Cardiac muscle cell (in vitro differentiated cells and primary cell): ENCODE measurements at regions not wholly inside any gene's neighbourhood (a gene's known extent, or its start where the extent isn't known, plus 50 kb on each side); places are given as distances from the start of the nearest gene placed in this dataset.

Source experiments
- DNase-seq, 2 donors: peaks; one replicate each; pipeline versions ENCODE4 v3.0.0 to v3.0.0-alpha.2; 2010 to 2017; ENCODE audit warnings: low read depth in 1 of 2, low spot score in 1 of 2
- H3K27ac ChIP-seq: fragments of 200-600 bp; sonication (generic); 2 replicates; pipeline ENCODE4 v1.5.1; 2016
- H3K27me3 ChIP-seq: fragments of 200-600 bp; sonication (generic); 2 replicates; pipeline ENCODE4 v1.6.0; 2016; ENCODE audit warnings: control low read depth
- H3K36me3 ChIP-seq: fragments of 200-600 bp; sonication (generic); 2 replicates; pipeline ENCODE4 v1.5.1; 2016; ENCODE audit warnings: control low read depth
- H3K4me1 ChIP-seq: fragments of 200-600 bp; sonication (generic); 2 replicates; pipeline ENCODE4 v1.8.1; 2017; ENCODE audit warnings: low read depth, mild to moderate bottlenecking, mixed run types
- H3K4me3 ChIP-seq: fragments of 200-600 bp; sonication (generic); 2 replicates; pipeline ENCODE4 v1.5.1; 2016; ENCODE audit warnings: mild to moderate bottlenecking
- H3K9me3 ChIP-seq: fragments of 200-600 bp; sonication (generic); 2 replicates; pipeline ENCODE4 v1.5.1; 2017; ENCODE audit warnings: low read depth, mild to moderate bottlenecking, control low read depth
- TF ChIP-seq, protein P1 (sequence below): IDR thresholded peaks from 2 replicates; pipeline ENCODE4 v1.5.1; 2012; ENCODE audit warnings: low read depth, mild to moderate bottlenecking, low read length

DNA sequence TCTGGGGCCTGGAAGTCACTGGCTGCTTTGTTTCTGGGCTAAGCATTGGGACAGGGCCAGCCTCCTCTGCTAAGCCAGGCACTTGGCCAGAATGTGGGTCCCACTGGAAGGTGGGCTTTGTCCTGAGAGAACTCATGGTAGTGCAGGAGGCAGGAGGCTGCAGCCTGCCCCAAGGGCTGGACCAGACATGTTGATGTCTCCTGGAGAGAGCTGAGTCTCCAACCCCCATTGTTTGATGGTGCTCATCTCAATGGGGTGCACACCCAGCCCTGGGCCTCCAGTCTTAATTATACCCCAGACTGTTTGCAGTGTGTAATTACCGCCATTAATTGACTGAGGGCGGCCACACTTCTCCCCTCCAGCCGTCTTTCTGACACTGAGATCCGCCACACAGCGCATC is 220.5 kb upstream of the PMEPA1 start:
- no peak overlapping the region for H3K27ac ChIP-seq
- no peaks in the 10 kb centered on the region for H3K36me3 ChIP-seq
- no peaks in the 10 kb centered on the region for H3K9me3 ChIP-seq

GRCh38 chr20:57928181-57928967 is 218.6 kb upstream of the PMEPA1 start:
- H3K9me3 ChIP-seq, result no peaks in the 10 kb centered on the region
- H3K27me3 ChIP-seq, result peaks cover 17% of the 10 kb centered on the region
- no peaks in the 10 kb centered on the region for H3K36me3 ChIP-seq
- H3K4me1 ChIP-seq, result no peaks in the 10 kb centered on the region
- no peak overlapping the region for H3K4me3 ChIP-seq
- TF ChIP-seq, protein P1, sequence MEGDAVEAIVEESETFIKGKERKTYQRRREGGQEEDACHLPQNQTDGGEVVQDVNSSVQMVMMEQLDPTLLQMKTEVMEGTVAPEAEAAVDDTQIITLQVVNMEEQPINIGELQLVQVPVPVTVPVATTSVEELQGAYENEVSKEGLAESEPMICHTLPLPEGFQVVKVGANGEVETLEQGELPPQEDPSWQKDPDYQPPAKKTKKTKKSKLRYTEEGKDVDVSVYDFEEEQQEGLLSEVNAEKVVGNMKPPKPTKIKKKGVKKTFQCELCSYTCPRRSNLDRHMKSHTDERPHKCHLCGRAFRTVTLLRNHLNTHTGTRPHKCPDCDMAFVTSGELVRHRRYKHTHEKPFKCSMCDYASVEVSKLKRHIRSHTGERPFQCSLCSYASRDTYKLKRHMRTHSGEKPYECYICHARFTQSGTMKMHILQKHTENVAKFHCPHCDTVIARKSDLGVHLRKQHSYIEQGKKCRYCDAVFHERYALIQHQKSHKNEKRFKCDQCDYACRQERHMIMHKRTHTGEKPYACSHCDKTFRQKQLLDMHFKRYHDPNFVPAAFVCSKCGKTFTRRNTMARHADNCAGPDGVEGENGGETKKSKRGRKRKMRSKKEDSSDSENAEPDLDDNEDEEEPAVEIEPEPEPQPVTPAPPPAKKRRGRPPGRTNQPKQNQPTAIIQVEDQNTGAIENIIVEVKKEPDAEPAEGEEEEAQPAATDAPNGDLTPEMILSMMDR, result no peak
- no peak overlapping the region for H3K27ac ChIP-seq
- DNase-seq, result peak in 1 of 2 donors; percentile 5

More for the DNA sequence above, 220.5 kb upstream of the PMEPA1 start:
- Histone ChIP-seq H3K4me1 (no peaks in the 10 kb centered on the region), H3K4me3 (no peak overlapping the region), H3K27me3 (peaks cover 20% of the 10 kb centered on the region)
- DNase-seq, result no peak
- TF ChIP-seq, protein P1, result no peak

- H3K4me1 ChIP-seq, result no peaks in the 10 kb centered on the region
- no peaks in the 10 kb centered on the region for H3K9me3 ChIP-seq
- peaks cover 11% of the 10 kb centered on the region for H3K27me3 ChIP-seq
- H3K27ac ChIP-seq, result no peak overlapping the region
- no peaks in the 10 kb centered on the region for H3K36me3 ChIP-seq
- no peak for DNase-seq
- TF ChIP-seq, protein P1, result no peak
- no peak overlapping the region for H3K4me3 ChIP-seq
Measured at GRCh38 chr20:57927376-57927775, 217.6 kb upstream of the PMEPA1 start.

- Histone ChIP-seq H3K27ac (no peak overlapping the region), H3K4me1 (no peaks in the 10 kb centered on the region), H3K9me3 (no peaks in the 10 kb centered on the region), H3K36me3 (no peaks in the 10 kb centered on the region), H3K27me3 (no peaks in the 10 kb centered on the region), H3K4me3 (no peak overlapping the region)
- no peak for DNase-seq
- TF ChIP-seq, protein P1, result no peak
Measured at GRCh38 chr20:57922706-57923105, 212.9 kb upstream of the PMEPA1 start.

DNA sequence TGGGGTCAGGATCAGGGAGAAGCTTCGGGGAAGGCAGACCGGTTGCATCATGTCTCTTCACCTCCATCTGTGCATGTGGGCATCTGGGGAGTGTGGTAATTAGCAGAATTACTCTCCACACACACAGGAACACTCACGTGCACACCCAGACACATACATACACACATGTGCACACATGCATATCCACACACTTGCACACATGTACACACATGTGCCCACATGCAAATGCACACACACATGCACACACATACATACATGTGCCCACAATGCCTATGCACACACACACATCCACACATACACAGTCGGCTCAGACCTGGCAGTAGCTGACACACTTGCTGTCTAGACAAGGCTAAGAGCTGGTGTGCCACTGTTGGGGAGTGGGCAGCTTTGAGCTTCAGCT is 212.3 kb upstream of the PMEPA1 start:
- no peak overlapping the region for H3K27ac ChIP-seq
- TF ChIP-seq, protein P1, result no peak
- no peak for DNase-seq

More for the DNA sequence above, 212.3 kb upstream of the PMEPA1 start:
- Histone ChIP-seq H3K9me3 (no peaks in the 10 kb centered on the region), H3K27me3 (no peaks in the 10 kb centered on the region), H3K36me3 (no peaks in the 10 kb centered on the region), H3K4me3 (no peak overlapping the region), H3K4me1 (no peaks in the 10 kb centered on the region)
